NT2/D1 (cell line): ENCODE measurements at regions not wholly inside any gene's neighbourhood (a gene's known extent, or its start where the extent isn't known, plus 50 kb on each side); places are given as distances from the start of the nearest gene placed in this dataset.

ENCODE experiments used
- SUZ12 ChIP-seq: IDR thresholded peaks from 2 replicates; pipeline ENCODE4 v1.6.1; 2011; ENCODE audit not compliant: insufficient read length, insufficient read depth; ENCODE audit errors: extremely low read depth
- YY1 ChIP-seq: IDR thresholded peaks from 2 replicates; pipeline ENCODE4 v1.6.1; 2011; ENCODE audit not compliant: insufficient read length, insufficient read depth
- ZNF274 ChIP-seq: IDR thresholded peaks from 2 replicates; pipeline ENCODE4 v1.6.1; 2011; ENCODE audit warnings: mild to moderate bottlenecking, low read depth, low read length

DNA sequence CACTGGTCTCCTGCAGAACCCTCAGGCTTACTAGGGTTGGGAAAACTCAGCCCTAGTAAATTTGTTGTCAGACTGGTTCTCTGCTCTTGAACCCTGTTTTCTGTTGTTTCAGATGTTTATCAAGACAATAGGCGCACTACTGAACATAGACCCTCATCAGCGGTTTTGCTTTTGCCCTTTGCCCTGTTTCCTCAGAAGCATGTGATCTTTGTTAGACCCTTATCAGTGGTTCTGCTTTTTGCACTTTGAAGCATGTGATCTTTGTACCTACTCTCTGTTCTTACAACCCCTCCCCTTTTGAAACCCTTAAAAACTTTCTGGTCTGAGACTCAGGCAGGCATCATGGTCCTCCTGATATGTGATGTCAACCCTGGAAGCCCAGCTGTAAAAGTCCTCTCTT lies 842.2 kb upstream of the AMELY start:
- no peak for TF ChIP-seq SUZ12
- no peak for TF ChIP-seq ZNF274
- no peak for TF ChIP-seq YY1
